Muscle layer of colon (tissue), 2 donors: ENCODE measurements at regions not wholly inside any gene's neighbourhood (a gene's known extent, or its start where the extent isn't known, plus 50 kb on each side); places are given as distances from the start of the nearest gene placed in this dataset.
"Not testable (repeated sequence)": the region's sequence is repeated elsewhere in the genome, so short reads cannot be mapped to it uniquely, and the experiment has no call there.

Experiments used
- H3K27ac ChIP-seq: one replicate; pipeline ENCODE4 v1.7.0; 2013; ENCODE audit warnings: low read depth, mild to moderate bottlenecking, low read length, moderate library complexity
- H3K27me3 ChIP-seq, 2 donors: one replicate each; pipeline ENCODE4 v1.7.0; 2013; ENCODE audit warnings: low read length in 2 of 2, mild to moderate bottlenecking in 2 of 2; ENCODE audit not compliant: insufficient read depth in 2 of 2, control insufficient read depth in 1 of 2
- H3K36me3 ChIP-seq: one replicate; pipeline ENCODE4 v1.7.0; 2013; ENCODE audit warnings: mild to moderate bottlenecking, low read length; ENCODE audit not compliant: insufficient read depth
- H3K4me1 ChIP-seq: one replicate; pipeline ENCODE4 v1.7.0; 2013; ENCODE audit warnings: mild to moderate bottlenecking, low read length; ENCODE audit not compliant: insufficient read depth
- H3K4me3 ChIP-seq, 2 donors: one replicate each; pipeline ENCODE4 v1.7.0; 2013; ENCODE audit warnings: low read length in 2 of 2, low read depth in 1 of 2, mild to moderate bottlenecking in 1 of 2, moderate library complexity in 1 of 2
- H3K9ac ChIP-seq: one replicate; pipeline ENCODE4 v1.7.0; 2013; ENCODE audit warnings: low read length
- H3K9me3 ChIP-seq: one replicate; pipeline ENCODE4 v1.7.0; 2013; ENCODE audit warnings: mild to moderate bottlenecking, low read length
- donor health status: abdominal sarcoma.
- donor health status: Adenocarcinoma of cecum.

GRCh38 chr10:63965846-63966245, 444.6 kb downstream of the REEP3 start:
- no peaks in the 10 kb centered on the region for H3K4me1 ChIP-seq
- H3K9me3 ChIP-seq = no peaks in the 10 kb centered on the region
- H3K9ac ChIP-seq = no peak overlapping the region
- no peaks in the 10 kb centered on the region for H3K36me3 ChIP-seq
- H3K4me3 ChIP-seq = no peak overlapping the region
- no peaks in the 10 kb centered on the region for H3K27me3 ChIP-seq
- no peak overlapping the region for H3K27ac ChIP-seq

DNA sequence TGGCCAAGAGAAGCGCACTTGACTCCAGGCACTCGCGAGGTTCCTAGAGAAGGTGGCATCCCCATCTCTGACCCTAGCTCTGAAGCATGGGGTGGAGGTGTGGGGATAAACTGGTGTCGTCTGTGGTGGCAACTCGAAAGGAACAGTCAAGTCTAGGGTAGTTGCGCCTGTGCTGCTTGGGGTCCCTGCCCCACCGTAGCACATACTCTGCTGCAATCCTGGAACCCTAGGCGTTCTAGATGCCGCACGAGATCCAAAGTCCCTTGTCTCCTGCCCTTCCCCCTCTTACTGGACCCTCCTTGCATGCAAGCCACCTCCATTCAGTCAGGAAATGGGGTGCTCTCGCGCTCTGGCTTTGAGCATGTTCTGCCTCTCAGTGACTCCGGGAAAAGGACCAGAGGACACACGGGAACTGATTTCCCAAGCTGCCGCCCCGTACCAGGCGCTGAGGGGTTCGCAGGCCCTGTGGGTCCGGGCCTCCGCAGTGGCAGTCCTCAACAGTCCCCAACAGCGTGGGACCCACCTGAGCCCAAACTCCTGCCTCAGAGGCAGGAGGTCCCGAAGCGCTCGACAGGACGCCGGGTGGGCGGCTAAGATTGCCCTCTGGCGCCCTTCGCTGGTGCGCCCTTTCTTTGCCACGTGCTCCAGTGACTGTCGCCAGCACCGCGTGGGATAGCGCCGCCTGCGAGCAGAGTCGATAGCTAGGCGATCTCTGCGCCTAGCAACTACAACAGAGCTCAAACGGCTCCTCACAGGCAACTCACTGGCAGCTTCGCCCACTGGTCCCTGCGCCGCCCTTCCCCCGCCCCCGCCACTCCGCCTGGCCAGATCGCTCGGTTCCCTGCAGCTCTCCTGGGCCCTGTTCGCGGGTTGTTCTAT, 452.0 kb downstream of the REEP3 start:
- H3K36me3 ChIP-seq = no peaks in the 10 kb centered on the region
- no peak overlapping the region for H3K9ac ChIP-seq
- no peak overlapping the region for H3K4me3 ChIP-seq
- no peak overlapping the region for H3K27ac ChIP-seq
- no peaks in the 10 kb centered on the region for H3K9me3 ChIP-seq
- H3K27me3 ChIP-seq = no peaks in the 10 kb centered on the region
- H3K4me1 ChIP-seq = no peaks in the 10 kb centered on the region

DNA sequence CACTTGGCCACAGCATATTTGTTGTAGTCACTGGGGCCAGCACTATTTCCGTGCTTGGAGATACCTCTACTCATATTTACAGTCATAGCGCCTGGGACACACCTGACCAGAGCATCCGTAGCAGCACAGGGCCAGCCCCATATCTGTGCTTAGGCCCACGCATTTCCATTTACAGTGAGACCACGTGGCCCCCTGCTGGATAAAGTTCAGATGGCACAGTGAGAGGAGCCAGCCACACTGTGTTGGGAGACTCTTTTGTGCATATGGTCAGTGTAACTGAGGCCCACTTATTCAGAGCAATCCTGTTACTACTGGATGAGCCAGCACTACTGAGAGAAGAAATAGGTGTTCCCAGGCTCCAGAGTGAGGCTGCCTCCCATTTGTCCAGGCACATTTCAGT, 455.3 kb downstream of the REEP3 start:
- no peak overlapping the region for H3K4me3 ChIP-seq
- no peaks in the 10 kb centered on the region for H3K27me3 ChIP-seq
- H3K4me1 ChIP-seq = no peaks in the 10 kb centered on the region
- no peaks in the 10 kb centered on the region for H3K36me3 ChIP-seq
- no peak overlapping the region for H3K27ac ChIP-seq
- H3K9me3 ChIP-seq = no peaks in the 10 kb centered on the region
- no peak overlapping the region for H3K9ac ChIP-seq

DNA sequence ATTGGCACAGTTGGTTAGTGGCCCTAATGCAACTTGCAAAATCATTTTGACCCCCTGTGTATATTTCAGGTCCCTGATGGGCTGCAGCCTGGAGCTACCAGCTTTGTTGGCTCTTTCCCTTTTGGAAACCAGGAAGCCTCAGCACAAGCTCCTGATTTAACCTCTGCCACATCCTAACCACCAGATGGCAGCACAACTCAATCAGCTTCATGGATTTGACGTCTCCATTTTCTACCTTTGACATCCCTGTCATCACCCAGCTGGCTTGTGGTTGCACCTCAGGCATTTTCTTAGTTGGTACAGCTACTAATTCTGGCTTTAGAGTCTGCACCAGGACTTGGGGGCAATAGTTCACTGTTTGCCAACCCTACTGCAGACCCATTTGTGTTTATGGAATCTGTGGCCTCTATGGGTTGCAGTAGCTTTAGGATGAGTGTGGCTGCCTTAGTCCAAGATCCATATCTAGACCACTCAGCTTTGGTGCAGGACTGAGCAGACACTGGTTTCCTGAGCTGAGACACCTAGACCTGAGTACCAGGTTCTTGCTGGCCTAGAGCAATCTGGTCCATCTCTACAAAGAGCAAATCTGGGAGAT, 456.2 kb downstream of the REEP3 start:
- Histone ChIP-seq H3K9me3 (no peaks in the 10 kb centered on the region), H3K27ac (no peak overlapping the region), H3K4me1 (no peaks in the 10 kb centered on the region), H3K36me3 (no peaks in the 10 kb centered on the region), H3K4me3 (no peak overlapping the region), H3K27me3 (no peaks in the 10 kb centered on the region), H3K9ac (no peak overlapping the region)

- H3K27ac ChIP-seq, H3K36me3 ChIP-seq, H3K4me1 ChIP-seq, H3K9ac ChIP-seq, H3K9me3 ChIP-seq, H3K27me3 ChIP-seq, H3K4me3 ChIP-seq: not testable (repeated sequence)
These were observed 459.7 kb downstream of the REEP3 start for GRCh38 chr10:63980870-63981269.

DNA sequence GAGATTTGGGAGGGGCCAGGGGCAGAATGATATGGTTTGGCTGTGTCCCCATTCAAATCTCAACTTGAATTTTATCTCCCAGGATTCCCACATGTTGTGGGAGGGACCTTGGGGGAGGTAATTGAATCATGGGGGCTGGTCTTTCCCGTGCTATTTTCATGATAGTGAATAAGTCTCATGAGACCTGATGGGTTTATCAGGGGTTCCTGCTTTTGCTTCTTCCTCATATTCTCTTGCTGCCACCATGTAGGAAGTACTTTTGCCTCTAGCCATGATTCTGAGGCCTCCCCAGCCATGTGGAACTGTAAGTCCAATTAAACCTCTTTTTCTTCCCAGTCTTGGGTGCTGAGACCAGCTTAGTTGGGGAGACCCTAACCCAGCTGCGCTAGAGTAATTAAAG, 462.9 kb downstream of the REEP3 start:
- not testable (repeated sequence) for H3K27ac ChIP-seq

DNA sequence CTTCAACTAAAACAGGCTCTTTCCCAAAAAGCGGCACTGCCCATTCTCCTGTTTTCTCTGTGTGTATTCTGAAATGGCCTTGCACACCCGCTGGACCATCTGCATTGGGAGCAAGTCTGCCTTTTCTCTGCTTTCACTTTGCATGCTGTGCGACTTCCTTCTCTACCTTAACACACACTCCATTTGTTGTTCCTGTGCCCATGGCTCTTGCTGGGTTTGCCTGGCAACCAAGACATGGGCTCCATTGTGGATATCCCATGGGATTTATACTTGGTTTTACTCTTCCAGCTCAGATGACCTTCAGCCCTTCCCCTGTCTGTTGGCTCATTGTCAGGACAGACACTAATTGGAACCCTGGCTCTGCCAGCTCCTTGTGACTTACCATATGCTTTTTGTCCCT, 465.3 kb downstream of the REEP3 start:
- H3K4me1 ChIP-seq = no peaks in the 10 kb centered on the region
- no peaks in the 10 kb centered on the region for H3K36me3 ChIP-seq
- H3K27ac ChIP-seq = no peak overlapping the region
- H3K27me3 ChIP-seq = no peaks in the 10 kb centered on the region
- H3K9ac ChIP-seq = no peak overlapping the region
- no peaks in the 10 kb centered on the region for H3K9me3 ChIP-seq
- no peak overlapping the region for H3K4me3 ChIP-seq

More for the DNA sequence above, 462.9 kb downstream of the REEP3 start:
- not testable (repeated sequence) for H3K36me3 ChIP-seq, H3K4me3 ChIP-seq, H3K9me3 ChIP-seq, H3K27me3 ChIP-seq, H3K4me1 ChIP-seq, H3K9ac ChIP-seq

GRCh38 chr10:63987212-63987611, 466.0 kb downstream of the REEP3 start:
- Histone ChIP-seq H3K4me3 (no peak overlapping the region), H3K9me3 (no peaks in the 10 kb centered on the region), H3K9ac (no peak overlapping the region), H3K36me3 (no peaks in the 10 kb centered on the region), H3K4me1 (no peaks in the 10 kb centered on the region), H3K27me3 (no peaks in the 10 kb centered on the region), H3K27ac (no peak overlapping the region)

DNA sequence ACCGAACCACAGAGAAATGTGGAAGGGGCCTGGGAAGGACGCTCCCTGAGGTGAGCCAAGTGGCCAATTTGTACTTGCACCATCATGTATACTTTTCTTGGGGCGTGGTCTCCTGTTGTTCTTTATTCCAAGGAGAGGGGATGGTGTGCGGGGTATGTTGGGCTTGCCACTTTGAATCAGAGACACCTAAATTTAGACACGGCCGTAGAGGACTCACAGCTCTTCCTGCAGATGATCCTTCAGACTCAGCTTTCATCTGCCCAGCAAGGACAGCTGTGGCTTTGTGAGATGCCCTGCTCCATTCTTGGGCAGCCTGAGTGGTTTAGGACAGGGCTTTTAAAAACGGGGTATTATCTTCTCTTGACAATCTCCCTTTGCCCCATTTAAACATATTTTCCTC, 473.2 kb downstream of the REEP3 start:
- H3K27ac ChIP-seq = no peak overlapping the region
- no peaks in the 10 kb centered on the region for H3K9me3 ChIP-seq
- H3K27me3 ChIP-seq = no peaks in the 10 kb centered on the region
- no peak overlapping the region for H3K9ac ChIP-seq
- no peaks in the 10 kb centered on the region for H3K36me3 ChIP-seq
- no peaks in the 10 kb centered on the region for H3K4me1 ChIP-seq
- H3K4me3 ChIP-seq = no peak overlapping the region

- no peak overlapping the region for H3K27ac ChIP-seq
- no peak overlapping the region for H3K4me3 ChIP-seq
- no peak overlapping the region for H3K9ac ChIP-seq
- no peaks in the 10 kb centered on the region for H3K27me3 ChIP-seq
- no peaks in the 10 kb centered on the region for H3K36me3 ChIP-seq
- H3K9me3 ChIP-seq = no peaks in the 10 kb centered on the region
- H3K4me1 ChIP-seq = no peaks in the 10 kb centered on the region
These were observed 486.0 kb downstream of the REEP3 start for GRCh38 chr10:64007157-64007556.

DNA sequence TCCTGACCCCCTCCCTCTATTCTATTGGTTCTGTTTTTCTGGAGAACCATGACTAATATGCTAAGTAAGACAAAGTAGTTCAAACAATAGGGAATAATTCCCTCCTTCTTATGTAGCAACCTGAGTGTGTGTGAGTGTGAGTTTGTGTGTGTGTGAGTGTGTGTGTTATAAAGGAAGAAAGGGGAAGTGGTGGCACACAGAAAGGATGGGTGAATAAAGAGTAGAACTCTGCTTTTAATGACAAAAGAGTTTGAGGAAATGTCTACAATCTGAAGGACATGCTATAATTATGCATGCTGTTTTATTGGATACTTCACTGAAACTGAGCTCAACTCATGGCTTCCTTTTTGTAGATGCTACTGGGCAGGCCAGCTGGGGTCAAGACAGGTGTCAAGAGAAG, 489.5 kb downstream of the REEP3 start:
- Histone ChIP-seq H3K9ac (no peak overlapping the region), H3K27ac (no peak overlapping the region), H3K36me3 (no peaks in the 10 kb centered on the region), H3K4me3 (no peak overlapping the region), H3K9me3 (no peaks in the 10 kb centered on the region), H3K27me3 (no peaks in the 10 kb centered on the region), H3K4me1 (no peaks in the 10 kb centered on the region)
